ENCODE measurements at regions not wholly inside any gene's neighbourhood (a gene's known extent, or its start where the extent isn't known, plus 50 kb on each side); places are given as distances from the start of the nearest gene placed in this dataset.
"Not testable (repeated sequence)": the region's sequence is repeated elsewhere in the genome, so short reads cannot be mapped to it uniquely, and the experiment has no call there.

DNA sequence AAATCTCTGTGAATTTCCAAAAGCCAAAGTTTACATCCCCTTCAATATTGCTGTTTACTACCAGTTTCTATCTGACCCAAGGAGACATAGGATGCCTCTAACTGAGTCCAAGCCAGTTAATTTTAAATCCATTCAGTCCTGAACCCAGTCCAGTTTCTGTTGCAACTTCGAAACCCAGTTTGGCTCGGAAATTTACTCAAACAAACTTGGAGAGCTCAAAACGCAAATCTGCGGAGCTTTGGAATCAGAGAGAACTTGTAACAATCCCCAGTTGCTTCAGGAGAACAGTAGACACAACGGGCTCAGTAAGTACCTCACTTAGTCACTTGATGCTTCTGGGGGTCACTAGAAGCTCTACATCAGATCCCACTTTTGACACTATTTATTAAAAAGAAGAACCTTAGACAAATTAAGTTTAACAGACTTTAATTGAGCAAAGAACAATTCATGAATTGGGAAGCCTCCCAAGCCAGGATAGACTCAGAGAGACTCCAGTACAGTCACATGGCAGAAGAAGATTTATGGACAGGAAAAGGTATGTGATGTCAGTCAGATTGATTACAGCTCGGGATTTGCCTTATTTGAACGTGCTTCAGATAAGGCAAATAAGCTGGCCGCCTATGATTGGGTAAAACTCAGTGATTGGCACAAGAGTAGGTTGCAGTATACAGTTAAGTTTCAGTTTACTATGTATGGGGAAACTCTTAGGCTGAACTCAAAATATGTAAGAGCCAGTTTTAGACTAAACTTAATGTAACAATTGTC lies 118.0 kb downstream of the RFPL4B start:
- DNase-seq: no peak

DNA sequence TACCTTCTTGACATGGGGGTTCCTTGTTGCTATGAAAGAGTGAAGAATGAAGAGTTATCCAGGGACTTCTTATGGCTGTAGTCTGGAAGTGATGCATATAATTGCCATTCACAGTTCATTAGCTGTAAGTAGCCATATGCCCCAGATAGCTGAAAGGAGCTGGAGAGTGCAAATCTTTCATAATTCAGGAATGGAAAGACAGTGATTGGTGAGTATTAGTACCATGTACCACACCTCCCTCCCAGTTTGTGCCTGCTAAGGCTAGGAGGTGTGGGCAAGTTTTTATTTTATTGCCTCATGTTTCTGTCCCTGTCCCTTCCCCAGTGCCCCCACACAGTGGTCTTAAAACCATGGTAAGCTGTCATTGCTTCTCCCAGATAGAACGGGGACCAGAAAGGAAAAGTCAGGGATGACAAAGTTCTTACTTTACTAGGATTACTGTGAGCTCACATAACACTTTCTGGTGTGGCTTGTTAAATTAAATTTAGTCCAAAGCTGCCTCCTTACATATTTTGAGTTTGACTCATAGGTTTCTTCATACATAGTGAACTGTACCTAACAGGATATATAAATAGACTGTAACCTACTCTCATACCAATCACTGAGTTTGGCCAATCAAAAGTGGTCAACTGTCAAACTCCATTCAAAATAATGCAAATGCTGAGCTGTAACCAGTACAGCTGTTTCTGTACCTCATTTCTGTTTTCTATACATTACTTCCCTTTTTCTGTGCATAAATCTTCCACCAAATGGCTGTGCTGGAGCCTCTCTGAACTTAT lies 119.4 kb downstream of the RFPL4B start:
- DNase-seq: no peak

DNA sequence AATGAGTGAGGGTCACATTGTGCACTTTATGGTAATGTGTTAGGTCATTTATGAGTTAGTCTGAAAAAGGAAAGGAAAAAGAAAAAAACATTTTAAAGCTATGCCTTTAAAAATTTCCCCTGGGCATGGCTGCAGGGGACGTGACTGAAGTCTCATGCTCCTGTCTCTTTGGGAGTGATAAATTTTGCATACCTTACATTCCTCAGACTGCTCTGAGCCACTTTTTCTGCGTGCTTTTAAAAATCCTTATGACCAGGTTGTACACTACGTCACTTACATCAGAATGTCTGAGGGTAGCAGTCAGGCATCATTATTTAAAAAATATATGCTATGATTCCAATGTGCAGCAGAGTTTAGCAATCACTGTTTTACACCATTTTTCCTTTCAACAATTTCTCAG lies 121.2 kb downstream of the RFPL4B start:
- peak; percentile 38 for DNase-seq

DNA sequence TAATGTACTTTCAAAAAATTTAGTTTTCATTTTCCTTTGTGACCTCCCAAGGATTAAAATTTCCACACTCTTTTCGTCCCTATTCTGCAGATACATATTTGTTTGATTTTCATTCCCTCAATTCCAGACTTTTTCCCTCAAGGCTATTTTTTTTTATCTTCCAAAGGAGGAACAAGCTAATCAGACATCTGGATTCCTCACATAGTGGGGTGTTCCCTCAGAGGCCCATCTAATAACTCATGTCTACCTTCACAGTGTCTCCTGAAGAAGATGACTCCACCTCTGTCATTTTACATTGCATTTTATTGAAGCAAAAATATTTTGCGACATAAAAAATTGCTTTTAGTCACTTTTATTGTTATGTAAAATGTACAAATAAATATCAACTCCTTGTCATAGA lies 122.2 kb downstream of the RFPL4B start:
- no peak for DNase-seq

DNA sequence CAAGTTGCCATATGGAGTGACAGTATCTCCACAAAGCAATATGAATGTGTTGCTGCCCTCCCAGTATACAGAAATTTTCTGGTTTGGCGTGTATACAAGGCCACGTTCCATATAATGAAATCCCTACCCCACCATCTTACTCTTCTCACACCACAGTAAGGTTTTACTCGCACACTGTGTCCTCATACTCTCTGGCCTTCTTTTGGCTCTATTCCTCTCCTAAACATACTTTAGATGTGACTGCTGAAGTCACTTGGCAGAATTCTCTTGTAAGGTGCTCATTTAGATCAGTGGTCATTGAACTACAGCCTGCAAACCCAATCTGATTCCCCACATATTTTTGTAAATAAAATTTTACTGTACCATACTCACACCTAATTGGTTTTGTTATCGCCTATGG lies 123.2 kb downstream of the RFPL4B start:
- DNase-seq: no peak

DNA sequence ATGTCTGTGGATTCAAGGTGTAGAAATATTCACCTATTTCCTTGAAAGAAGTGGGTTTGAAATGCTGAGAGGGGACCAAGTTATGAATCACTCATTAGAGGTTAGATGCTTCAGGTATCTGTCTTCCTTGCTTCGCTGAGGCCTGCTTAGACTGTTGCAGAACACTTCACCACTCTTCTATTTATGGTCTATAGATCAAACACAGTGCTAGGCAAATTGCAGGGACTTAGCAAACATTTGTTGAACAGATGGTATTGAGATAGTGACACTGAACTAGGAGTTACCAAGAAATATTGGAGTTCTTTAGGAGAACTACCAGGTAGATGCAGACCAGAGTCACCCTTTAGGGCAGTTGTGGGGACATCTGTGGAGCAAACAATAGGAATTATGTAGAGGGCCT lies 123.8 kb downstream of the RFPL4B start:
- DNase-seq: no peak

DNA sequence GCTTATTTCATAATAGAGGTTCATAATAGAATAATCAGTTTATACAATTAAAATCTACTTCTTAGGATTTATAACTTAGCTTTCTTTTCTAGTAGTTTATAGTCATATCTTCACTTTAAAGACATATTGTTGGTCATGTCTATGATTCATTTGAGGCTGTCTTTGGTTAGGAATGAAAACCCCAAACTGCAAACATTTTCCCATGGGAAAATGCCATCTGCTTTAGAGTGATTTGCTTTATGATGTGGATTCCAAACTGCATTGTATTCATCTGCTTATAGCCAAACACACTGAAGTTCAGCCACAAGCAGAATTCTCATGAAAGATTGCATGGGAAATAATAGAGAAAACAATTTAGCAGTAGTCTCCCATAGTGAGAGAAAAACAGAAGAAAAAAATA lies 128.0 kb downstream of the RFPL4B start:
- DNase-seq: no peak

DNA sequence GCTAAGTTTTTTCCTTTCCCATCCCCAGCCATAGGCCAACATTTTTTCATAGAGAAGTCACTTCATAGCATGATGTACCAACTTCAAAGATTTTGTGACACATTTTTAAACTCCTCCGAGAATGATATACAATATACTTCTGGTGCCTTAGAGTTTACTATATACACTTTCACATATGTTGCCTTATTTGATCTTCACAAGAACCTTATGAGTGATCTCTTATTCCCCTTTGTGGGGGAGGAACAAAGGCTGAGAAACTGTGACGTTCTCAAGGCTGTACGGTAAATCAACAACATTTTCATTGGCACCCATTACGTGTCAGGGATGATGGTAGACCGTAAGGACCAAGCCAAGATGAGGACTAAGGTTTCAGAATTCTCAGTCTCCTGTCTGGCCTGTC lies 130.0 kb downstream of the RFPL4B start:
- DNase-seq: no peak

DNA sequence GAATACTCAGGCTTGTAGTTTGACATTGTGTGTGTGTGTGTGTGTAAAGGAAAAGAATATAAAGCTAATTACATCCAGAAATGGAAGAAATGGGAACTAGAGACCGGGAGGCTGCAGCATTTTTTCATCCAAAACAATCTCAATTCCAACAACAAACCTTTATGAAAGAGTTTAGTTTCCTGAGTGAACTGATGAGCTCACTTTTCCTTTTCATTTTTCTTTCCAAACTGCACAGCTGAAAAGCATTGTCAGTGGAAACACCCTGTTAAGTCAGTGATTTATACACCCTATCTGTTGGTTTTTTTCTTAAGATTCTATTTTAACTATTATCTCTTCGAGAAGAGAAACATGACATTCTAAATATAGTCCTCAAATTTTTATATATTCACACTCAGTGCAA lies 130.9 kb downstream of the RFPL4B start:
- DNase-seq: no peak

DNA sequence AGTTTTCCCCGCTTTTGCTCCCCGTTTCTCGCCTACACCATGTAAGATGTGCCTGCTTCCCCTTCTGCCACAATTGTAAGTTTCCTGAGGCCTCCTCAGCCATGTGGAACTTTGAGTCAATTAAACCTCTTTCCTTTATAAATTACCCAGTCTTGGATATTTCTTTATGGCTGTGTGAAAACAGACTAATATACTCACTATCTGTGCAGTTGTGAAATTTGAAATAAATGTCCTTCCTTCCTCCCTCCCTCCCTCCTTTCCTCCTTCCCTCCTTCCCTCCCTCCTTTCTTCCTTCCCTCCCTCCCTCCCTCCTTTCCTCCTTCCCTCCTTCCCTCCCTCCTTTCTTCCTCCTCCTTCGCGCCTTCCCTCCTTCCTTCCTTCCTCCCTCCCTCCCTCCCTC lies 132.8 kb downstream of the RFPL4B start:
- DNase-seq: not testable (repeated sequence)

DNA sequence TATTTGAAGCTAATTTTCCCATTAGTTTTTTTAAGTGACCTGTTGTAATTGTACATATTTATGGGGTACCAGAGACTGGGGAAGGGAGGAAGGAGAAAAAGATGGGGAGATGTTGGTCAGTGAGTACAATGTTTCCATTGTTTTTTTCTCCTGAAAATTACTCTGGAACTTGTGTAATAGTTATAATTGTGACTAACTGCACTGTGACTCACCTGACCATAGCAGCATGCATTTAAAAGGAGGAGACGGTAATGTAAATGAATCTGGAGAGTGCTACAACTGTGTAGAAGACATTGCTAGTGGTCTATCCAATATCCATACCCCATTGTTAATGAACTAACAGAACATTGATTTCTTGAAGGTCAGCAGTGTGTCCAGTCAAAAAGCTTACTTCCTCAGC lies 133.4 kb downstream of the RFPL4B start:
- no peak for DNase-seq

DNA sequence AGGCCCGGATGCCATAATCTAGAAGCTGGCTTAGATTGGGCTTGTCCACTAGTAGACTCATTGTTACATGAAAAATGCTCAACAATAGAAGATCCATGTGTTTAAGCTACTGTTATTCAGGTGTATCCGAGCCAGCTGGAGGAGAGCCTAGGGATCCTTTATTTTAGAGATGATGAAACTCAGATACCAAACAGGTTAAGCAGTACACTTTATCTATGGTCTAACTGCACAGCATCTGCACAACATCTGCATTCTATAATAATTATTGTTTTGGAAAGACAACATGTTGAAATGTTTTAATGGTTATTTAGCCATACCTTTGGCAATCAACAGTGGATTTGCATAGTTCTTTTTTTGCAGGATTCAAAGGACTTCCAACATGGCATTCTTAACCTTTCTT lies 134.1 kb downstream of the RFPL4B start:
- no peak for DNase-seq

DNA sequence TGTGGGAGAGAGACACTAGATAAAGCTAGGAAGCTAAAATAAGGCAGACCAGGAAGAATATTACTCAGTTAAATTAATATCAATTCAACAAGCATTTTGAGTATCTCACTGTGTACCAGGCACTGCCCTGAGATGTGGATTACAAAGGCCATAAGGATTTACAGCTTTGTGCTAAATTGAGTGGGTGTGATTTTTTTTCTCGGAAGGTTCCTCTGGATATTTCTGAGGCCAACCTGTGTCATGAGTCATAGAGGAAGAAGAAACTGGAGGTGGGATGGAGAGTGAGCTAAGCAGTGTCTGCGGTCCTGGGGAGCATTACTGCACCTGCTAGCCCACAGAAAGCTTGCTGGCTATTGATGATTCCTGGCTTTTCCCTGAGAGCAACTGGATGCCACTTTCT lies 135.2 kb downstream of the RFPL4B start:
- no peak for DNase-seq

DNA sequence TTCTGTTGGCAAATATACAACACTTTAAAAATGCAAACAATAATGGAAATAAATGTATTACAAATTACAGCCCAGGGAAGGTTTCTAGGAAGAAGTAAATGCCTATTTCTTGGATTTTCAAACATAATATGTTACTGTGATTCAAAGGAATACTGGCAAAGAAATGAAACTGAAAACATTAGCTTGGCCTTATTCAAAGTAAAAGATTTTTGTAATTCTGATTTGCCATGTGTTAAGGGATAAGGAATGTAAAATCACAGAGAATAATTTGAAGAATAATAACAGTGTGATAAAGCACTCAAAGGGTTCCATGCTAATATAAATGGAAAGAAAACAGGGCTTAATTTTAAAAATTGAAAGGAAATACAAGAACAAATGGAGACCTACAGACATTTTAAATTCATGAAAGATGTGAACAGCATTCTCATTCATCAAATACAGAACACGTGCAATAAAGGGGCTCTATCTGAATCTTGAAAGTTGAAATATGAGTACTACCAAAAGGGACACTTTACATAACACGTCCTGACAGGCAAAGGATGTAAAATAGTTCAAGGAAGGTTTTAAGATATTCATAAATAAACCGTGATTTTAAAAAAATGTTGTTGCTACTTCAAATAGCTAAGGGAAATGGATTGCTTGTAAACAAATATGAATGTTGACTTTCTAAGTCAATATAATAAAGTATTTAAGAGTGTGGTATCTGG lies 138.1 kb downstream of the RFPL4B start:
- no peak for DNase-seq

DNA sequence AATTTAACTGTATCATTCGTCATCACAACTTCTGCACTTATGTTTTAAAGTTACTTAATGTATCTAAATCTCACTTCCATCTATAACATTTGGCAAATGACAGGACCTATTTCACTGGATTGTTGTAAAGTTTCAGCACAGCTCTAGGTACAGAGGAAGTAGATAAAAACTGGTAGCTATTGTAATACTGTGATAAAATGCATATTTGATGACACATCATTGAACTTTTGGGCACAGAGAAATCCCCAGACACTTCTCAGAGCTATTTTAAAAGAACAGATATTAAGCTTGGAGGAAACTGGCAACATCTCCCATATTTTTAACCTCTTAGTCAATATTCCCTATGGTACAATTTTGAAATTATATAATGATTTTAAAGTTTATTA lies 138.7 kb downstream of the RFPL4B start:
- DNase-seq: no peak

DNA sequence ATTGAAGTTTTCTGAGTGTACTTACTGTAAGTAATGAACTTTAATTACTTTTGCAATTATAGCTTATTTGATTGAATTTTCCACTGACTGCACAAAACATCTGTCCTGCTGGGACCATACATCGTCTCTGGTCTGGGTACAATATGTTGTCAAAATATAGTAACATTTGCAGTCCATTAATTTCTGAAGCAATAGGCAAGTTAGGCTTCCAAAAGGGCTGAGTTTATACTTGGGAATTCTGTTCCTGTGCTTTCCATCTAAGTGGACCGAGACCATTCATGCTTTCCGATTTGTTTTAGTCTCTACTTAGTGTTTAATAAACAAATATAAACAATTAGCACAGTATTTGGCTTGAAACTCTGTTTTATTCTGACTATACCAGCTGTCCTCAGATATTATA lies 139.3 kb downstream of the RFPL4B start:
- no peak for DNase-seq

DNA sequence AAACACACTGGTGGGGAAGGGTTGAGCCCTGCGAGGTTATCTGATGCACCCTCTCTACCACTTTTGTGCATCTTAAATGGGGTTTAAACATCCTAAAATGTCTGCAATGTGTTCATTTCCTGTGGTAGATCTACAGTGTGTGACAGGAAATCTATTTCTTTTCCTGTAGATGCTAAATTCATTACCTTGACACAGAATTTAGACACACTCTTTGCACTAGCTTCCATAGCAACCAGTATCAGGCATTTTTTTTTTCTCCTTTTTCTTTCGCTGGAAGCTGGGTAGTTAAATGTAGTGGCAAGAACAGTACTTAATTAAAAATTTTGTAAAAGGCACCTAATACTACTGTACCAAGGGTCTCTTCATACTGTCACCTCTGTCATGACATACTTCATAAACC lies 141.1 kb downstream of the RFPL4B start:
- DNase-seq: no peak

DNA sequence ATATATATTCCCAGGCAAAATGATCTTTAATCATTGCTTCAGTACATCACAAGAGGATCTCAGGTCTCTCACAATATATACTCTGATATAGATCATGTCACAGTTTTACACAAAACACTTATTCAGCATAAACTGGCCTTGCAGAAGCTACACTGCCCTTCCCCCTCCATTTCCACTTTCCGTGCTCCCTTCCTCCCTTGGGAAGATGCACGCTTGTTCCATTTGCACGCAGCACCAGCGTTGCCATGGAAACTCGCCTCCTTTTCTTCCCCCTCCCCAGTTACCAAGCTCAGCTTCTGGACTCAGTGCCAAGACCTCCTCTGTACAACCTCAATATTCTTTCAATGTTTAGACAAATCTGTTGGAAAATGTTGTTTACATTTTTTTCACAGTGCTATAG lies 154.6 kb downstream of the RFPL4B start:
- no peak for DNase-seq

DNA sequence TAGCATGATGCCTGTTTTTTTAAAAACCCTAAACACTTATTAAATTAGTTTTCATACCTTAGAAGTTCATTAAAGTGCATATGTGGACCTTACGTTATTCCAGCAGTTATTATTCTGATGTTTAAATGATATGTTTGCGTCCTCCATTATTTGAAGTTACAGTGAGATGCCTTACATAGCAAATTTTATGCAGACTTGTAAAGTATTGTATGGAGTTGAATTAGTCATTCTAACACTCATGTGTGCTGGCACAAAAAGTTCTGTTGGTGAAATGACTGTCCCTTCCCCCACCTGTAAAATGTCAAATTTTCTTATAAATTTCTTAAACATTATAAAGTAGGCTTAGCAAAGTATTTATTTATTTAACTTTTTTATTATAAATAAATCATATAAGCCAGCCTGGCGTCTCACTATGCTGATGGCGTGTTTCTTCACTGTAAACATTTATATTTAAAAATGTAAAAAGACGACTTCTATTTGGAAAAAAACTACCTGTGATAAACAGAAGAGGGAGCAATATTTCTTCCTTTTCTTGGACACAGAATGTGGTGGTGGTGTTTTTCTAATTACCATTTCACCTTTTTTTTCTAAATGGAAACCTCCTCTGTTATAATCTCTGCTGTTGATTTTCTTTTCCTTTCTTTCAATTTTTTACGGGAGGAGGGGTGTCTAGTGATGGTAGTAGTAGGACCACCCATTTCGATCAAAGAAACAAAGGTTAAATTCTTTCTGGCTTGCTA lies 155.4 kb downstream of the RFPL4B start:
- DNase-seq: no peak

DNA sequence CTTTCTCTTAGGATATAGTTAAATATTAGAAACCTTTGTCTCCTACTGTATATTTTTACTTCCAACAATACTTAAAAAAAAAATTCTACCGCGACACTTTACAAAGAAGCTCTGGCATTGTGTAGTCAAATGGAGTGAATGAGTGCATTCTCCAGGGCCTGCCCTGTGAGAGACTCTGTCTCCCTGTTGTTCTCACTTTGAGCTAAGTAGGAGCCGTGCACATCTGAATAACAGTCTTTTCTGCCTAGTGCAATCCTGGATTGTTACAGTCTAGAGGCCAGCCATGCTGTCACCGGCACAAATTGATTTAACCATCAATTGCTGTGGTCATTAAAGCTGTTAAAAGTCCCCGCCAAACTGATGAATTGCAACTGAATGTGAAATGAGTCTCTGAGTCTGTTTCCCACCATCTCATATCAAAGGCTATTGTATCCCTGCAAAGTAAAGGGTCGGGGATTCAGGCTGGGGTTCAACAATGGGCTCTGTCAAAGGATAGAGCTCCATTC lies 156.0 kb downstream of the RFPL4B start:
- DNase-seq: no peak

DNA sequence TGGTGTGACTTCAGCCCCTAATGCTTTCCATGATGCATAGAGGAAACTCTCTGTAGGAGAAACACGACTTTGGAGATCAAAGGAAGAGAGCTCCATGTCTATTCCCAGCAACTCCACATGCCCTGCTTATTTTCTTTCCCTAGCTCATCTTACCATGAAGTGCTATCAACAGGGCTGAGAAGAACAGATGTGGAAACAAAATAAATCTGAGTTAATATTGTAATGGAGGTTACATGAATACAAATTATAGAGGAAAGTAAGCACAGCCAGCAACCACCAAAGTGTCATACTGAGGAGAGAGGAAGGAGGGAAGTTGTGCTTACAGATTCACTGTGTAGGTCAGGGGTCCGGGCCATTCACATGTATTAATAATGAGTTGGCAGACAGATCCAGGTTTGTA lies 157.5 kb downstream of the RFPL4B start:
- DNase-seq: no peak

DNA sequence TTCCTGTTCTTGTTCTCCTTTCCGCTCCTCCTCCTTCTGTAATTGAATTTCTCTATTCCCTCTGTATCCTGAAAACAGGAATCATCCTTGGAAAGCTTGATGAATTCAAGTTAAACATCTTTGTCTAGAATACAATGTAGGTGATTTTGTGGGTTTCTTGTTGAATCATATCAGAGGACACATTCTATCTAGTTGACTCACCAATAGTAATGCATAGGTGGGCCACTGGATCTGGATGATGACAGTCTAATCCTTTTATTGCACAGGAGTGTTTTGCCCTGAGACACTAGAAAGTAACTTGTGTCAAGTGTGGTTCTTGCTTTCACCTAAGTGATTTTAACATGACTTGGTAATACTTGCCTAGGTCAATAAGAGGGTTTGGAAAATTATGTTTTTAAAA lies 164.3 kb downstream of the RFPL4B start:
- no peak for DNase-seq

DNA sequence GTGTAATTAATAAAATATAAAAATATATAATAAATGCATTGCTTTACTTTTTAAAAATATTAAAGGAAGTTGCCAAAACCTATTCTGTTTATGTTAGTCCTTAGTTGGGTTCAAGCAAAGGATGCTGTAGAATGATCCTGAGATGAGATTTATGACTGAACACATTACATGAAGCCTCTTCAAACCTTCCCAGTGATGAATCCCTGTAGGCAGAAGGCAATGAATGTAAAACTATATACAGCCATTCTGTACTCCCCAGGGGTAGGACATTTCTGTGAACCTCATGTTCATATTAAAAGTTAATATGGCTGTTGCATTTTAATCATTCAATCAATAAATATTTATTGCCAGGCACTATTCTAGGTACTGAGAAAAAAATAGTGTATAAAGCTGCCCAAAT lies 166.0 kb downstream of the RFPL4B start:
- no peak for DNase-seq
